GM19468 (cell line): ENCODE measurements at regions not wholly inside any gene's neighbourhood (a gene's known extent, or its start where the extent isn't known, plus 50 kb on each side); places are given as distances from the start of the nearest gene placed in this dataset.
"Not testable (repeated sequence)": the region's sequence is repeated elsewhere in the genome, so short reads cannot be mapped to it uniquely, and the experiment has no call there.

Experiments used
- ATAC-seq: cut with Tn5 transposase; IDR thresholded peaks from one replicate; pipeline ENCODE4 v1.9.1; 2021; ENCODE audit warnings: mild to moderate bottlenecking, moderate library complexity, moderate number of reproducible peaks; ENCODE audit not compliant: unreplicated experiment; ENCODE audit errors: extremely low read depth

DNA sequence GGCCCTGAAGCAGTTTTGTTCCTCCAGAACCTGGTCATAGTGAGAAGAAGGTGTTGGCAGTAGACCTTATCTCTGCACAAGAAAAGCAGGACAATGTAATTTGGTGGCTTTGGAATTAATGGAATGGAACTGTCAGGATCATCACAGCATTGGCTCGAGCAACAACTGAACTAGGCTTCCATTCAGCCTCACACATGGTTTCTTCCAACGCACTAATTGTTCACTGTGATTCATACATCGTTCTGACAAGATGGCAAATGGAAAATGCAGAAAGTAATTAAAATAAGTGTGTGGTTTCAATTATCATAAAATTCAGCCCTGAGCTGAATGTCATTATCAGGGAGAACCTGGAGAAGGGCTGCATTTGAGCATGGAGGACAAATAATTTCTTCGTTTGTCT, 80.6 kb downstream of the MFSD1 start:
- ATAC-seq: no peak

DNA sequence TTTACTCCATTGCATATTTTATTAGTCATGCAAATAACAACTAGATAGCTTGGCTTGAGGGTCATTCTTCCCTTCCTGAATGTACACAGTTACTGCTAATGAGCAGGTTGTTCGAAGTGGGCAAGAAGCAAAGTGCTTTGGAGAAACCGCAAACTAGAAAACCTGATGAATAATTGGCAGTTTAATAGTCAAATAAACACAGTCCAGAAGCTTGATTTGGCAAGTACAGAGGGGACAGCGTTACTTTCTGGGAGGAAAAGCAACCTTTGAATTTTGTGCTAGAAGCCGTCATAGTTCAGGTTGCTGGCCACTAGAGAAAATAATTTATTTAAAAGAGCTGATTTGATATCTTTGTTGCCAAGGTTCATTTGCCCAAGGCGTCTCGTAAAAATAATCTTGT, 94.9 kb downstream of the MFSD1 start:
- ATAC-seq: no peak

DNA sequence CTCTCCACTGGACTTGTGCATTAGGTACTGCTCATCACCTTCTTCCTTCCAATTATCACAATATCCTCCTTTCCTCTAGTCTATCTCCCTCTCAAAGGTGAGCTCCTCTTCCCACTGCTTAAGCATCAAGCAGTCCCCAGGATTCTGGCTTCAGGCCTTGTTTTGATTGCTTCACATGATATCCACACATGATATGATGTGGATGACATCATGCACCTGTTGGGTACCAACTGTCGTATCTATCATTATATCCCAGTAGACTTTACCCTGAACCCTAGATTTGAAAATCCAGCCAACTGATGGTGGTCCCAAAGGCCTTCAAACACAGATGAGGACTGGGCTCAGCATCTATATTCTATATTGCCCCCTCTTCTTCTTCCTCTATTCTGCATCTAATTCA, 104.9 kb downstream of the MFSD1 start:
- ATAC-seq: no peak

DNA sequence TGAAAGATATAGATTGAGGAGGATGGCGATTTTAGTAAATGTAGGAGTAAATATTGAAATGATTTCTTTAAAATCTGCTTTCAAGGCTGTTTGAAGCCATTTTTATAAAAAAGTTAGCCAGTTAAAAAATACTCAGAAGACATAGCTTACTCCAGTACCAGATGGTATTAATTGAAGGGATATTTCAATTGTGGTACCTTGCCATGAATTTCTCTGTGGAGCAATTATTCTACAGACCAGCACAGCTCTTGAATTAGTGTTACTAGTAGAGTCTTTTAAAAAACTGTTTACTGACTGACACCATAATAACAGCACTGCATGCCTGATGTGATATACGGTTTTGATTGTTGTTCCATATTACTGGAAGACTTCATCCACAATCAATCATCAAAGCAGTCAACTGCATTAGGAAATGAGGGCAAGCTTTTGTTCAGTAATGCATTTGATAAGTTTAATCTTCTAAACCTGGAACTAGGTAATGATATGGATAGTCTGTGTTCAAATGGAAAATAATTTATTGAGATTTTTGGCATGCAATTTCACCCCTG, 106.4 kb downstream of the MFSD1 start:
- ATAC-seq: no peak

DNA sequence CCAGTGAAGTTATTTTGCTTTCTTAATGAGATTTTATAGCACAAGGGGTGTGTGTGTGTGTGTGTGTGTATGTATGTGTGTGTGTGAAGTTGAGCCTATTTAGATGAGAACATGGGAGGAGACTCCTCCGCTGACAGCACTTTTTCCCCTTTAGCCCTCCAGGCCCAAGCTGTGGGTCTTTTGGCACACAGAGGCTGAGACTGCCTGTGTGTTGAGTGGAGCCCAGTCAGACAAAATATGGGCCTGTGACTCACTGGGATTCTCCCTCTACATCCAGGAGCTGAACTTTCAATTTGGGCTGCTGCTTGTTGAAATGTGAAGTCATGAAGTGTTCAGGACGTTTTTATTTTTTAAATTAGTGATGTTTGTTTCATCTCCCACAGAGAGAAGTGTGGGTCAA, 108.0 kb downstream of the MFSD1 start:
- ATAC-seq: no peak

DNA sequence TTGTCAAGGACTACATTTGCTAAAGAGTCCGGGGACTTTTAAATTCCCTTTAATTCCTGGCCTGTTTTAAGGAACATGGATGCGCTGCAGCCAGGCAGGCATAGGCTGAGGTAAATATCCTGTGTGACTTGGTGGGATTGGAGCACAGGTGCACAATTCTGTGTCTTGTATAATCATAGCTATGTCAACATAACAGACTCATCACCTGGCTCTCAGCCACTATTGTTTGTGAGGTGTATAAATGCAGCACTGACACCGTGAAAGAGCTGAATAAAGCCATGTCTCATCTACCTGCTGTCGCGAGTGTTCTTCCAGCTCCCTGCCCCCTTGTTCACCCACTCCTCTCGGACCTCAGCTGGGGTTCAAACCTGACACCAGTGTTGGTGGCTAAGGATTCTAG, 109.7 kb downstream of the MFSD1 start:
- ATAC-seq: no peak

DNA sequence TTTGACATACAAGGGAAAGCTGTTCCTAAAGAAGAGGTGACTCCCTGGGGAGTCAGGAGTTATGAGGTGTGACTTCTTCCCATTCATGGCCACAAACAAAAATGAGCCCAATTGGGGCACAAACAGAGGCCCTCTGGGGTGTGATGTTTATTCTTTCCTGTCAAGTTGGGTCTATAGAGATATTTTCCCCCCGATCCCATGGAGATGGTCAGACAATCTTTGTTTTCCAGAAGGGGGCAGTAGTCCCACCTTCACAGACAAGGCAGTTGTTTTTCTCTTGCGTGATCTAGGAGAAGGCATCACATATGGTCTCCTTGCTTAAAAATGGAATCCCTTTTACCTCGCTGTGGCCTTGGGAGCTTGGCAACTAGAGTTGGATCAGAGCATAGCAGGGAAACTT, 110.3 kb downstream of the MFSD1 start:
- no peak for ATAC-seq

DNA sequence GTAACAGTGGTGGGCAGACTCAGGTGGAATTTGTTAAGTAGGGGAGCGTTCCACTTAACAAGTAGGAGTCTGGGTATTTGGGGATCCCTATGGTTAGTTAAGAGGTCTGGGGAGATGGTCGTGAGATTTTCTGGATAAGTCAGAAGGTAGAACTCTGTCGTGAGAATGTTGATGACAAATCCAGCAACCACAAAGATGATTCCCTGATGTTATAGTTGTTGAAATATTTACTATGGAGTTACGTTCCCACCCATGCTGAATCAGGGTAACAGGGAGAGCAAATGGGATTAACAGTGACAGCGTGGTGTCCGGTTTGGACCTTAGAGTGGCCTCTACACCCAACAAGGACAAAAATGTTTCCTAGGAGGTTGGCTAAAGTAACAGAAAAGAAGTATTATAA, 110.8 kb downstream of the MFSD1 start:
- no peak for ATAC-seq

DNA sequence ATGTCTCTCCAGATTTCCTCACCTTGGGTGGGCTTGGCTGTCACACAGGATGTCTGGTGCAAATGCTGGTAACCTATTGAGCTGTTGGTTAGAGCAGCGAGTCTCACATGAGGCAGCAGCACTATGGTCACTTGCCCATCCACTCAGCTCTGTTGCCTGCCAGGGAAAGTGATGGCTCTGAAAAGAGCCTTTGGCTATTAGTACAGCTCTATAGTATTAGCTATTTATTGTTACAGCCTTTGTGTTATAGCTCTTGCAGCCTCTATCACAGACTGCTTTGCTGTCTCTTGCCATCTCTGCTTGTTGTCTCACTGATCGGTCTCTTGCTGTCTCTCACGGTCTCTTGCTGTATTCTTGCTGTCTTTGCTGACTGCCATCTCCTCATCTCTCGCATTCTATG, 114.3 kb downstream of the MFSD1 start:
- ATAC-seq: no peak

DNA sequence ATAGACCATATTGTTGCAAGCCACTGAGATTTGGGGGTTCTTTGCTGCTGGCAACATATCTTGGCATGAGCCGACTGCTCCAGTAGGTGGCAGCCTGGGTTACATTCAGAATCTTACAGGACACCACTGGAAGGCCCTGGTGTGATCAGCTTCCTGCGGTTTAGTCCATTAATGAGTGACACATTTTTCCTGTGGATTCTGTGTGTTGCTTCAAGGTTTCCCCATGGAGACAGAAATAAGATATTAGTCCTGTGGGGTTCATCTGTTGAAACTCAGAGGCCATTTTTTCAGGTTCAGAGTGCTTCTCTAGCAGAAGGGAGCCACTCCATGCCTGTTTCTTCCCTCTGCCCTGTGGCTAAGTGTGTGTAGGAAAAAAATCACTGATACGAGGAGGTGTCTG, 116.2 kb downstream of the MFSD1 start:
- no peak for ATAC-seq

DNA sequence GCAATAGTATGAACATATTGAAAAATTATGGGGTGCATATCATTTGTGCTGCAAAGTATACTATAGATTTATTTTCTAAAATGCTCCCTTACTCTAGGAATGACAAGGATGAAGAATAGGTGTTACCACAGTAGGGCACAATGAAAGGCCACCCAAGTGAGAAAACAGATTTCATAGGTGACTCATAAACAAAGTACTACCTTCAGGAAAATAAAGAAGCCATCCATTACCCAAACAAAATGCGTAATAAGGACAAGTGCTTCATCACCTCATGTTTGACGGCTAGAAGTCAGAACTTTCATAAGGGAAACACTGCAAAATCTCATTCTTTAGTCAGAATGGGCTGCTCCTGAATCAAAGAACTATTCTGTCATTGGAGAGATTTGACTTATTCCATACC, 116.6 kb downstream of the MFSD1 start:
- no peak for ATAC-seq

DNA sequence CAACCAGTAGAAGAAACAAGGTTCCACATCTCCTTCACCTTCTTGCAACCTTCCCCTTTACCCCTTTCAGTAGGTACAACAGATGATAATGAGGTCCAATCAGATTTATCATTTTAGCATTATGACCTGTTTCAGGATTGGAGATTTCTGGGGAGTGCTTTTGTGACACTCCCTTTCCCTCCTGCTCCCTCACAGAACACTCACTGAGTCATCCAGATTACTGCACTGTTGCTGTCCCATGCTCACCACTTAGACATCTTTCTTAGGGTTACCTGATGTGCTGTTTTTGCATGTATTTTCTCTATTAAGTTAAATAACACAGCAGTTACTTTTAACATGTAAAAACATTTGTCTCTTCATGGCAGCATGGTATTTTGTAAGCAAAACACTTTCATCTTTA, 118.5 kb downstream of the MFSD1 start:
- ATAC-seq: no peak

DNA sequence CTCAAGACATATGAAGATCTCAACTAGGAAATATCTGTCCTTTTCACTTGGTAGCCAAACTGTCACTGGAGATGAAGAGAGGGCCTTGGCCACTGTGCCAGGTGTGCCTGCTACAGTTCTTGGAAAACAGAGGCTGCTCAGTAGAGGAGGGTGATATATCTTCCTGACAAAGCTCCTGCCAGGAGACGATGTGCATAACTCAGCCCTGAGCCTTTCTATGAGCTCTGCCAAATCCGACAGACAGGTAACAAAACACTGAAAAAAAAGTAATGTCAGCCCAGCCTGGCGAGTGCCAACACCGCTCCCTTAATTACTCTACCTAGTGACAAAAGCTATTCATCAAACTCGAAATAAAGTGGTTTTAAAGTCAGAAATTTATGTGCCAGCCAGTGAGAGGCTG, 123.2 kb downstream of the MFSD1 start:
- no peak for ATAC-seq

DNA sequence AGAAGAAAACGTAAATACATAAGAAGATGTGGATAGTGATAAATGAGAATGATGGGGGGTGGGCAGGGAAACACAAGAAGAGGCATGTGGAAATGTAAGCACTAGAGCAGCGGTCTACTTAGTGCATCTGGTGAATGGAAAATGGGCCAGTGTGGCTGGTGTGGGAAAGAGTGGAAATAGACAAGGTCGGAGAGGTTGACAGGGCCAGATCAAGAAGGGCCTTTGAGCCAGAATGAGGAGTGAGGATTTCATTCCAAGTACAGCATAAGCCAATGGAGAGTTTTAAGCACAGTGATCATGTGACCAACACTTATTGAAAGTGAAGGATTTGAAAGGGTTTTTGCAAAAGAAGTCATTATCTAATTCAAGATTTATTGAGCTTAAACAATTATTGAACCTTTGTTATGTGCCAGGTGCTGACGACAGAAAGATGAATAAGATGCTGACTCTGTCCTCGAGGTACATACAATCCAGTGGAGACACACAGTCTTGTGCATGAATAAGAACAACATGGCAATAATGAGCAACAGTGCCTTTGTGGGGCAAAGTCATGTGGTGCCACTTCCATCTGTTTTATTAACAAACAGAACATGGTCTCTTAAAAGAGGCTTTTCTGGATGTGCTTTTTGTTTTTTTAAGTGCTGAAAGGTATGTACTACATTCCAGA, 124.1 kb downstream of the MFSD1 start:
- no peak for ATAC-seq

DNA sequence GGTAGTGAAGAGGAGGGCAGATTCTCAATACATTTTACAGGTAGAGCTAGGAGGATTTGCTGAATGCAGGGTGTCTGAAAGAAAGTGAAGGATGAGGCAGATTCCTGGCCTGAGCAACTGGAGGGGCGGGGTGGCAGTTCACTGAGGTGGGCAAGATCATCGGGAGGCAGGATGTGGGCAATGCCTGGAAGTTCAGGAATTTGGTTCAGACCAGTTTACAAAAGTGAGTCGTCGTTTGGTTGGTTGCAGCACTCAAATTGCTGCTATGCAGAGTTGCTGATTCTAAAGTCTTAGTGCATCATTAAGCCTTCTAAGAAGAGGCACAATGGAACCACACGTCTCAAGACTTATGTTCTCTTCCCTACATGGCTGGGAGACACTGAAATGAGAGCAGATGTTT, 134.0 kb downstream of the MFSD1 start:
- no peak for ATAC-seq

DNA sequence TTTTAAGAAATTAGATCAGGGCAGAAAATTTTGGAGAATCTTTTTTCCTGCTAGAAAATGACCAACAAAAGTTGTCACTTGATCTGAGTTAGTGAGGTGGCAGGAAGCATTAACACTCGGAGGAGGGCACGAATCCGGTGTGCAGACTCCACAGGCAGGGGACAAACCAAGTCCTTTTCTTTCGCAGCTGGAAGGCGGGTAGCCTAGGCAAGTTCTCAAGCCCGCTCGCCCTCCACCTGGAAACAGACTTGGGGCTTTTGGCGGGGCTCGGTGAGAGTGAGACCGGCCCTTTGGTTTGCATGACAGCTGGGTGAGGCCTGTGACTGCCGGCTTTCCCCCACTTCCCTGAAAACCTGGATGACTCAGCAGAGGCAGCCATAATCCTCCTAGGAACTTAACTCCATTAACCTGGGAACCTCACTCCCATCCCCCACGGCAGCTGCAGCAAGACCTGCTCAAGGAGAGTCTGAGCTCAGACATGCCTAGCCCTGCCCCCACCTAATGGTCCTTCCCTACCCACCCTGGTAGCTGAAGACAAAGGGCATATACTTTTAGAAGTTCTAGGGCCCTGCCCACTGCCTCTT, 134.8 kb downstream of the MFSD1 start:
- no peak for ATAC-seq

DNA sequence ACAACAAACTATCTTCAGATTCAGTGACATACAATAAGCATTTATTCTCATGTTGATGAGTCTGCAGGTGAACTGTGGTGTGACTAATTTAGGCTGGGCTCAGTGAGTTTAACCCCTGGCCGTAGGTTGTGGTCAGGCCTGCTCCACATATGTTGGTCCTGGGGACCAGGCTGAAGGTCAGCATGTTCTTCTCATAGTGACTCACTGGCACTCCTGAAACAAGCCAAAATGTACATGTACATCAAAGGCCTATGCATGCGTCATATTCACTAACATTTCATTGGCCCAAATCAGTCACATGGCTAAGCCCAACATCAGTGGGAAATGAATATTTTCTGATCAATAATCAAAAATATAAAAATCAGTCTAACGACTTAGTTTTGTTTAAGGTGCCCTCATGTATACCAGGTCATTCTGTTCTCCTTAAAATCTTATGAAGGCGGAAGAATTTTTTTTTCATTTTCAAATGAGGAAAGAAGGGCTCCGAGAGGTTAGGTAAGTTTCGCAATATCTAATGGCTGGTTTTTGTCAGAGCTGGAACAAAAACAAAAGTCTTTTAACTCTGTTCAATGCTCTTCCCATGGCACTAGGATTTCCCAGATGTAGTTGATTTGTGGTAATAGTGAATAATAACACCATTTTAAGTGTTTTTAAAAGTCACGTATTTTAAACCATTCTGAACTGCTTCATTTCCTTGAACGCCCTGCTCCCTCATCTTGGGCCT, 148.5 kb downstream of the MFSD1 start:
- ATAC-seq: no peak

DNA sequence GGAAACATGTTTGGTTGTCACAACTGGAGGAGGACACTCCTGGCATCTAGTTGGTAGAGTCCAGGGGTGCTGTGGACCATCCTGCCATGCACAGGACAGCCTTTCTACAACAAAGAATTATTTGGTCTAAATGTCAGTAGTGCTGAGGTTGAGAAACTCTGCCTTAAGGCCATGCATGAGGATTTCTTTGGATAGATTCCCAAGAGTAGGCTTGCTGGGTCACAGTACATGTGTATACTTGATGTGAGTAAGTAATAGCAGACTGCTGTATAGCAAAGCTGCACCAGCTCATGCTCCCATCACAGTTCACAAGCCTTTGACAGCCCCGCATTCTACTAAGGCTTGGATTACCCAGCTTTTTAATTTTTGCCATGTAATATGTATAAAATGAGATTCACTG, 151.3 kb downstream of the MFSD1 start:
- no peak for ATAC-seq

DNA sequence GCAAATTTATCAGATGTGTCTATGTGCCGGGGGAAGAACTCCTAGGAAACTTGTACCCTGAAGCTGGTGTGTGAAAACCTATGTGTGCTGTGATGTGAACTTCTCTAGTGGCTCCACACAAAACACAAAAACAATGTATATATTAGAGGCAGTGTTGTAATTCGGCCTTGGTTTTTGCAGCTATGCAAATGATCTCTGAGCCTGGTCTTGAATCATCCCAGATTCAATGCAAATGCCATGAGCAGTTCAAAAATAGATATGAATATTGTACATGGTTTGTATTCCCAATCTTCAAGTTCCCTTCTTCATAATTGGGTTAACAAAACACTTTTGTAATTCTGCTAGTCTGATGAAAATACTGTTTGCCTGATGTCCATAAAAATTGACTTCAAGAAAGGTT, 152.6 kb downstream of the MFSD1 start:
- no peak for ATAC-seq

DNA sequence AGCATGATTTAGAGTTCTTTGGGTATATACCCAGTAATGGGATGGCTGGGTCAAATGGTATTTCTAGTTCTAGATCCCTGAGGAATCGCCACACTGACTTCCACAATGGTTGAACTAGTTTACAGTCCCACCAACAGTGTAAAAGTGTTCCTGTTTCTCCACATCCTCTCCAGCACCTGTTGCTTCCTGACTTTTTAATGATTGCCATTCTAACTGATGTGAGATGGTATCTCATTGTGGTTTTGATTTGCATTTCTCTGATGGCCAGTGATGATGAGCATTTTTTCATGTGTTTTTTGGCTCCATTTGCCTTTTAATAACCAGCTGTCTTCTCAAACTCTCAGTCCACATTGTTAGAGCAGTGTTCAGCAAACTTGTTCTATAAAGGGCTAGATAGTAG, 155.9 kb downstream of the MFSD1 start:
- ATAC-seq: not testable (repeated sequence)

DNA sequence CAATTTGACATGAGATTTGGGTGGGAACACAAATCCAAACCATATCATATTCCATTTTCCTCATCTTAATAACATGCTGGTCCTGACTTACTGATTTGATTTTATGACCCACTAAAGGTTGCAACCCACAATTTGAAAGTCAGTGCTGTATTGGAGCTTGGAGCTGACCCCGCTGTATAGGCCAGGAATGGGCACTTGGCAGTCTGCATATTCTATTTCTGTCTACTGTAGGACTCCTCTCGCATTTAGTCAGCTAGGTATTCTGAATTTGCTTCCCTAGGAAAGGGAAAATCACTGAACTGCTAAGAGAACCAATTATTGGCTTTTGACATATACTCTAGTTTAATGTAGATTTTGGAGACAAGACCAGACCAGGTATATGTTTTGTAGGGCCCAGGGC, 157.0 kb downstream of the MFSD1 start:
- no peak for ATAC-seq

DNA sequence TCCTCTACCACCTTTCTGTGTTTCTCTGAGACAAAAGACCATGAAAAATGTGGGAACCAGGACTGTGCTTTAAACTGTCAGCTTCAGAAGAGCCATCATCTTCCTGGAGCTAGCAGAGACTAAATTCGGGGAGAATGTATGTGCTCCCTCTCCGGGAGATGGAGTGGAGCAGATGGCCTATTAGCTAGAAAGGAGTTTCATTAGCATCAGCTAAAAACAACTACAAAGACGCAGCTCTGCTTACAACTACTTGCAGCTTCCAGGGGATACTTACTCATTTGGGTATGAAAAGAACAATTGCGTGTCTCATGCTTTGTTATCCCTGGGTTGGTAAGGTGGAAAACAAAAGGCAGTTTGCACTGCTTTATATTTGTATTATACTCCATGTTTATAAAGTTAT, 159.6 kb downstream of the MFSD1 start:
- no peak for ATAC-seq
